GM18511 (cell line): ENCODE measurements at regions not wholly inside any gene's neighbourhood (a gene's known extent, or its start where the extent isn't known, plus 50 kb on each side); places are given as distances from the start of the nearest gene placed in this dataset.
"Not testable (repeated sequence)": the region's sequence is repeated elsewhere in the genome, so short reads cannot be mapped to it uniquely, and the experiment has no call there.

Source experiments
- ATAC-seq: cut with Tn5 transposase; IDR thresholded peaks from one replicate; pipeline ENCODE4 v1.9.1; 2021; ENCODE audit warnings: mild to moderate bottlenecking, moderate library complexity; ENCODE audit not compliant: unreplicated experiment

- no peak for ATAC-seq
Measured at GRCh38 chr14:89469210-89470198, 52.5 kb upstream of the FOXN3 start.

GRCh38 chr14:89468566-89468965 is 51.5 kb upstream of the FOXN3 start:
- no peak for ATAC-seq

- not testable (repeated sequence) for ATAC-seq
Measured at GRCh38 chr14:89468030-89468429, 51.0 kb upstream of the FOXN3 start.

GRCh38 chr14:89466944-89467343 is 49.9 kb upstream of the FOXN3 start:
- no peak for ATAC-seq
